ENCODE measurements at regions not wholly inside any gene's neighbourhood (a gene's known extent, or its start where the extent isn't known, plus 50 kb on each side); places are given as distances from the start of the nearest gene placed in this dataset.

DNA sequence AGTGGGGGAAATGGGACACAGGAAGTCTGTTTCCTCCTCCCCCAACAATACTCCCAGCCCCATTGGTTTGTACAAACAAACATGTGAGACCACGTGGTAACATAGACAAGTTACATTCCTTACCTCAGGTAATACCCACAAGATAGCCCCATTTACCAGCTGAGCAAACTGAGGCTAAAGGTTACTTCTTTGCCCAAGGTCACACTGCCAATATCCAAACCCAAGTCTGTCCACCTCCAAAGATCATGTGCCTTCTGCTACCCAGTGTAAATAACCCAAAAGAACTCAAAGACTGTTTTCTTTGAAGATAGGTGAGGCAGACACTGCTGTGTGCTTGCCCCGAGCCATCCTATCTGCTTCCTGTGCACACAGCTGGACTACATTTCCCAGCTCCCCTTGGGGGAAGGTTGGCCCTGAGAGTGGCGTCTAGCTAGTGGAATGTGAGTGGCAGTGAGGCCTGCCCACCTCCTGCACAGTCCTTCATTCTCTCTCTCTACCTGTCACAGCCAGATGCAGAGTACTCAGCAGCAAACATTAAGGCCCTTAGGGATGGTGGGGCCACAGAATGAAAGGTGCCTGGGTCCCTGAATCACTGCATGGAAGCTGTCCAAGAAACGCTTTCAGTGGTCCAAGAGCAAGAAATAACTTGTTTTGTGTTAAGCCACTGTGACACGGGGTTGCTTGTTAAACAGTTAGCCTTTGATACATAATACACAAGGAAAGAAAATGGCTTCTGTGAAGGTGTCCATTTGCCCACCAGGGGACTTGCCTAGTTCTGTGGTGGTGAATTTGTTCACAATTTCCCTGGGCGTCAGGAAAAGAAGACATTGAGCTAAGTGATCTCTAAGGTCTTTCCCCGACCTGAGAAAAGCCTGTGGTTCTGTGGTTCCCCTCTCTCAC lies 257.7 kb upstream of the NFE2L3 start:
- DNase-seq (ENCODE audit: insufficient read length, low spot score): peak; percentile 36

GRCh38 chr7:25894902-25895791 lies 256.9 kb upstream of the NFE2L3 start:
- TF ChIP-seq POLR2A (IDR thresholded peaks at IDR 0.05; ENCODE audit: low read depth, low read length): no peak
- no peak for FAIRE-seq
- DNase-seq (ENCODE audit: insufficient read length, low spot score): peak; percentile 77

More for the DNA sequence above, 257.7 kb upstream of the NFE2L3 start:
- peak; percentile 60 for FAIRE-seq
- TF ChIP-seq POLR2A (IDR thresholded peaks at IDR 0.05; ENCODE audit: low read depth, low read length): no peak

DNA sequence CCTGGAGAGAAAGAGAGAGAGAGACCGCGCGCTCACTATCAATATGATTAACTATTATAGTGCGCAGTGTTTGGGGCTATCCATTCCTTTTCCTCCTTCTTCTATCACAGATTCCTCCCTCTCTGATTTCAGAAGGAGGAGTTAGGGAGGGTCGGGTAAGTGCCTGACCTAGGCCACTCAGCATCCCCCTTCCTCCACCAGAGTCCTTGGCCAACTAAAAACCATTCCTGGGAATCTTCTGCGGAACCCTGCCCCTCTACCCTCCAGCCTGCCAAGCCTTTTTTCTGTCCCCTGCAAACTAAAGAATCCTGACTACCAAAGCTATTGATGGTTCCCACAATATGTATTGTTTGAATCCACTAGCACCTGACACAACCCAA lies 256.2 kb upstream of the NFE2L3 start:
- no peak for FAIRE-seq
- no peak for TF ChIP-seq POLR2A (IDR thresholded peaks at IDR 0.05; ENCODE audit: low read depth, low read length)
- DNase-seq (ENCODE audit: insufficient read length, low spot score): no peak

DNA sequence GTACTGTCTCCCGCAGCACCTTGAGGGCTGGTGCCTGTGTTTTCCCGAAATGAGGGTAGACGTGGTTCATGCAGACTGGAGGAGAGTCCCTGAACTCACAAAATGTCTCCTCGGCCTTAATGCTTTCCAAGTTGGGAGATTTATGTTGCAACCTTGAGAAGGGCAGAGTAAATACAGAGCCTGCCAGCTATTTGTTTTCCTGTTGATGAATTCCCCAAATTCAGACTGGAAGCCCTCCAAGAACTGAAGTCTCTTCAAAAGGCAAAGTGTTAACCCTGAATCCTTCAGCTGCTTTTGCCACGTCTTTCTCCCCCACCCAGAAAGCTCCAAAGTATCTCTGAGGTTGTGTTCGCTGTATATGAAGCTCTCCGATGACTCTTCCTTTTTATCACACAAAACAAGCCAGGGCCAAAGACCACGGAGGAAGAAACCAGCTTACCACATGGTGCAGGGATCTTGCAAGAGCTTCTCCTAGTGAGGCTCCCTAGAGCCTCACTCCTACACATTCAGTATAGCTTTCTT lies 254.7 kb upstream of the NFE2L3 start:
- TF ChIP-seq POLR2A (IDR thresholded peaks at IDR 0.05; ENCODE audit: low read depth, low read length): no peak
- FAIRE-seq (no peak), DNase-seq (ENCODE audit: insufficient read length, low spot score) (no peak)

GRCh38 chr7:25900245-25900644 lies 251.8 kb upstream of the NFE2L3 start:
- FAIRE-seq (no peak), DNase-seq (ENCODE audit: insufficient read length, low spot score) (no peak)
- TF ChIP-seq POLR2A (IDR thresholded peaks at IDR 0.05; ENCODE audit: low read depth, low read length): no peak

DNA sequence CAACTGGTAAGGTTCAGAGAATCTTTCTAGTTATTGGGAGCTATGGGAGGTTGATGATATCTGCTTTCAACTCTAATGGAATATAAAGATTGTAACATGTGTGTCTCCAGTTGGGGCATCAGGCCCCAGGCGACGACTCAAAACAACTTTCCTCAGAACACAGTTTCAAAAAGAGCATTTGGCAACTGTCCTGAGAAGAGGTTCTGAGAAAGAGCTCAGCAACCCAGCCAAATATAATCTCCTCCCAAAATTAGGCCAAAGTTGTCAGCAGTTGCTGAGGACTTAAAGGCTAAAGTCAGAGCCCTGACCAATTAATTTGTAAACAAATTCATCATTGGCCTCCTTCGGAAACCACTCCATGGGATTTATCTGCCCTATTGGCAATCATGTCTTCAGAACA lies 251.1 kb upstream of the NFE2L3 start:
- DNase-seq (ENCODE audit: insufficient read length, low spot score) (no peak), FAIRE-seq (no peak)
- TF ChIP-seq POLR2A (IDR thresholded peaks at IDR 0.05; ENCODE audit: low read depth, low read length): no peak

DNA sequence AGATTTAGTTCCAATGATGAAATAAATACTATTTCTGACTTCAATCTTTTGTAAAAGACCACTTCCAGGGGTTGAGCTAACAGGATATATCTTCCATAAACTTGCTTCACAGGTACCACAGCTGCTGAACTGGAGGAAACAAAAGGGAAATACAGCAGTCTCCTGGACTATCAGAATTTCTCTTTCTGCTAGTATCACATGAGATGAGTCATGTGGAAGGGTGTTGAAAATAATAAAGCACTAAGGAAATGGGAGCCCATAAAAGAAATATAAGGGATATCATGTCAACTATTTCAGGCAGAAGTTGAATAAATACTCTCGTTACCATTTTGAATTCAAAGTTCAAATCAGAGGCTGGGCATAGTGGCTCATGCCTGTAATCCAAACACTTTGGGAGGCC lies 250.3 kb upstream of the NFE2L3 start:
- no peak for FAIRE-seq

GRCh38 chr7:25906003-25906402 lies 246.0 kb upstream of the NFE2L3 start:
- FAIRE-seq (no peak), DNase-seq (ENCODE audit: insufficient read length, low spot score) (no peak)
- TF ChIP-seq POLR2A (IDR thresholded peaks at IDR 0.05; ENCODE audit: low read depth, low read length): no peak

More for the DNA sequence above, 250.3 kb upstream of the NFE2L3 start:
- no peak for DNase-seq (ENCODE audit: insufficient read length, low spot score)
- no peak for TF ChIP-seq POLR2A (IDR thresholded peaks at IDR 0.05; ENCODE audit: low read depth, low read length)

GRCh38 chr7:25906760-25907159 lies 245.2 kb upstream of the NFE2L3 start:
- no peak for DNase-seq (ENCODE audit: insufficient read length, low spot score)
- no peak for FAIRE-seq
- no peak for TF ChIP-seq POLR2A (IDR thresholded peaks at IDR 0.05; ENCODE audit: low read depth, low read length)

- no peak for TF ChIP-seq POLR2A (IDR thresholded peaks at IDR 0.05; ENCODE audit: low read depth, low read length)
- no peak for DNase-seq (ENCODE audit: insufficient read length, low spot score)
- FAIRE-seq: no peak
Measured at GRCh38 chr7:25907214-25907613, 244.8 kb upstream of the NFE2L3 start.

GRCh38 chr7:25907731-25908130 lies 244.3 kb upstream of the NFE2L3 start:
- DNase-seq (ENCODE audit: insufficient read length, low spot score): no peak
- FAIRE-seq: no peak
- TF ChIP-seq POLR2A (IDR thresholded peaks at IDR 0.05; ENCODE audit: low read depth, low read length): no peak

GRCh38 chr7:25908154-25908949 lies 243.6 kb upstream of the NFE2L3 start:
- FAIRE-seq: no peak
- no peak for DNase-seq (ENCODE audit: insufficient read length, low spot score)
- no peak for TF ChIP-seq POLR2A (IDR thresholded peaks at IDR 0.05; ENCODE audit: low read depth, low read length)

Data from H54 (cell line).